GM23338 (cell line): ENCODE measurements at regions not wholly inside any gene's neighbourhood (a gene's known extent, or its start where the extent isn't known, plus 50 kb on each side); places are given as distances from the start of the nearest gene placed in this dataset.

Experiments
- ATAC-seq: fragments of 200-7000 bp; cut with Tn5 transposase; 3 replicates; pipeline ENCODE4 v1.9.1; 2020
- DNase-seq: peaks from one replicate; pipeline ENCODE4 v3.0.0-alpha.2; 2015; ENCODE audit warnings: low spot score
- H2AFZ ChIP-seq: fragments of 200-600 bp; sonication (generic); 2 replicates; pipeline ENCODE4 v1.8.0; 2016; ENCODE audit warnings: antibody characterized with exemption, mild to moderate bottlenecking, moderate library complexity
- H3F3A ChIP-seq: fragments of 200-600 bp; sonication (generic); replicated peaks from 2 replicates; pipeline ENCODE4 v1.8.0; 2017; ENCODE audit warnings: antibody characterized with exemption, mixed run types, low read depth
- H3K27ac ChIP-seq: fragments of 200-600 bp; sonication (generic); 2 replicates; pipeline ENCODE4 v1.6.1; 2016; ENCODE audit warnings: low read depth
- H3K27me3 ChIP-seq: fragments of 200-600 bp; sonication (generic); 2 replicates; pipeline ENCODE4 v1.8.0; 2016; ENCODE audit warnings: mild to moderate bottlenecking, mixed run types, moderate library complexity; ENCODE audit not compliant: insufficient read depth
- H3K36me3 ChIP-seq: fragments of 200-600 bp; sonication (generic); 2 replicates; pipeline ENCODE4 v1.8.0; 2016; ENCODE audit warnings: mild to moderate bottlenecking; ENCODE audit not compliant: insufficient read depth
- H3K4me1 ChIP-seq: fragments of 200-600 bp; sonication (generic); 2 replicates; pipeline ENCODE4 v1.8.0; 2016; ENCODE audit warnings: mild to moderate bottlenecking, moderate library complexity; ENCODE audit not compliant: insufficient read depth
- H3K4me2 ChIP-seq: fragments of 200-600 bp; sonication (generic); 2 replicates; pipeline ENCODE4 v1.7.1; 2017; ENCODE audit warnings: mixed run types
- H3K4me3 ChIP-seq: fragments of 200-600 bp; sonication (generic); 2 replicates; pipeline ENCODE4 v1.6.1; 2016; ENCODE audit warnings: mixed run types
- H3K79me2 ChIP-seq: fragments of 200-600 bp; sonication (generic); replicated peaks from 2 replicates; pipeline ENCODE4 v1.8.0; 2017; ENCODE audit warnings: mild to moderate bottlenecking; ENCODE audit not compliant: insufficient read depth
- H3K9me2 ChIP-seq: fragments of 200-600 bp; sonication (generic); 2 replicates; pipeline ENCODE4 v1.8.0; 2017; ENCODE audit not compliant: insufficient read depth
- H4K20me1 ChIP-seq: fragments of 200-600 bp; sonication (generic); replicated peaks from 2 replicates; pipeline ENCODE4 v1.8.0; 2017; ENCODE audit warnings: mild to moderate bottlenecking; ENCODE audit not compliant: insufficient read depth
- H3K27ac Mint-ChIP-seq: 2 replicates; pipeline ENCODE4 v1.8.0; 2020; ENCODE audit warnings: inconsistent platforms, mild to moderate bottlenecking, moderate library complexity, mixed read lengths
- H3K27me3 Mint-ChIP-seq: 3 replicates; pipeline ENCODE4 v1.8.0; 2022; ENCODE audit warnings: low read depth, mild to moderate bottlenecking, moderate library complexity, mixed read lengths, inconsistent platforms; ENCODE audit not compliant: insufficient read depth, poor library complexity
- H3K36me3 Mint-ChIP-seq: 3 replicates; pipeline ENCODE4 v1.8.0; 2021; ENCODE audit warnings: low read depth, mild to moderate bottlenecking, inconsistent platforms, moderate library complexity, mixed read lengths
- H3K4me1 Mint-ChIP-seq: 3 replicates; pipeline ENCODE4 v1.8.0; 2020; ENCODE audit warnings: mild to moderate bottlenecking, inconsistent platforms, mixed read lengths
- H3K4me3 Mint-ChIP-seq: 3 replicates; pipeline ENCODE4 v1.8.0; 2021; ENCODE audit warnings: moderate library complexity, mild to moderate bottlenecking, inconsistent platforms, mixed read lengths
- H3K9me3 Mint-ChIP-seq: 3 replicates; pipeline ENCODE4 v1.8.0; 2020; ENCODE audit warnings: moderate library complexity, mild to moderate bottlenecking, inconsistent platforms, mixed read lengths
- CREB1 ChIP-seq: fragments of 250-450 bp; sonication (Bioruptor Pico); IDR thresholded peaks from 2 replicates; pipeline ENCODE4 v1.5.0; 2020; ENCODE audit warnings: low read depth, mild to moderate bottlenecking, moderate library complexity
- CTCF ChIP-seq, 2 experiments: fragments of 200-600 bp in 1 of 2; sonication (generic) in 1 of 2; conservative IDR thresholded peaks; 2 replicates each; pipeline versions ENCODE4 v1.5.1 to v1.6.1; 2016 to 2017; ENCODE audit warnings: antibody characterized with exemption in 2 of 2, low read depth in 2 of 2, mild to moderate bottlenecking in 2 of 2, moderate library complexity in 1 of 2
- EZH2phosphoT487 ChIP-seq: fragments of 200-600 bp; sonication (generic); IDR thresholded peaks from one replicate; pipeline ENCODE4 v1.8.1; 2018; ENCODE audit warnings: antibody characterized with exemption; ENCODE audit not compliant: unreplicated experiment
- ZNF114 ChIP-seq: fragments of 250-450 bp; sonication (Bioruptor Pico); IDR thresholded peaks from 2 replicates; pipeline ENCODE4 v1.5.0; 2020; ENCODE audit warnings: mild to moderate bottlenecking, moderate library complexity
- ZNF462 ChIP-seq: fragments of 250-450 bp; sonication (Bioruptor Pico); IDR thresholded peaks from 2 replicates; pipeline ENCODE4 v1.5.0; 2020; ENCODE audit warnings: mild to moderate bottlenecking, moderate library complexity

- DNase-seq: no peak
- H2AFZ ChIP-seq: no peak overlapping the region
- no peak for ATAC-seq
These were observed 112.6 kb downstream of the USP22 start for GRCh38 chr17:20930081-20930760.

More at GRCh38 chr17:20930081-20930760, 112.6 kb downstream of the USP22 start:
- Mint-ChIP-seq H3K27me3 (peaks cover 2% of the 10 kb centered on the region), H3K9me3 (no peaks in the 10 kb centered on the region), H3K4me1 (peaks cover 4% of the 10 kb centered on the region; the same call in 1 of the 3 replicates), H3K36me3 (no peaks in the 10 kb centered on the region), H3K4me3 (no peak overlapping the region), H3K27ac (no peak overlapping the region)
- no peak overlapping the region for H3K4me3 ChIP-seq
- no peak for TF ChIP-seq ZNF114 (CRISPR knock-in tag)
- TF ChIP-seq EZH2phosphoT487: no peak
- TF ChIP-seq CREB1 (CRISPR knock-in tag): no peak
- TF ChIP-seq CTCF (conservative IDR thresholded peaks at IDR 0.05; ENCODE audit: low read depth in 2 of 2): no peak
- TF ChIP-seq ZNF462 (CRISPR knock-in tag): no peak
- H3K4me2 ChIP-seq: no peak overlapping the region
- no peaks in the 10 kb centered on the region for H3K9me2 ChIP-seq
- no peaks in the 10 kb centered on the region for H3K27me3 ChIP-seq
- H3K36me3 ChIP-seq: no peaks in the 10 kb centered on the region
- no peaks in the 10 kb centered on the region for H3F3A ChIP-seq
- H3K27ac ChIP-seq: no peak overlapping the region
- no peaks in the 10 kb centered on the region for H4K20me1 ChIP-seq
- no peaks in the 10 kb centered on the region for H3K4me1 ChIP-seq
- H3K79me2 ChIP-seq: no peaks in the 10 kb centered on the region
